Keratinocyte (primary cell): ENCODE measurements at regions not wholly inside any gene's neighbourhood (a gene's known extent, or its start where the extent isn't known, plus 50 kb on each side); places are given as distances from the start of the nearest gene placed in this dataset.

ENCODE experiments used
- CTCF ChIP-seq, 3 experiments: IDR thresholded peaks in 1 of 3; conservative IDR thresholded peaks in 1 of 3; optimal IDR thresholded peaks in 1 of 3; 2 replicates in 2 of 3; 3 replicates in 1 of 3; pipeline versions ENCODE3 to v1.5.1; 2011; ENCODE audit warnings: low read length in 3 of 3, mild to moderate bottlenecking in 3 of 3, moderate library complexity in 2 of 3, control low read depth in 1 of 3, inconsistent platforms in 1 of 3; ENCODE audit not compliant: insufficient read depth in 2 of 3; ENCODE audit errors: extremely low read depth in 1 of 3
- EZH2 ChIP-seq: IDR thresholded peaks from one replicate; pipeline ENCODE4 v1.6.1; 2012; ENCODE audit warnings: inconsistent platforms, mild to moderate bottlenecking, low read length, moderate library complexity

- TF ChIP-seq CTCF (optimal IDR thresholded peaks at IDR 0.05 in 1 of 3, IDR thresholded peaks at IDR 0.05 in 1 of 3, conservative IDR thresholded peaks at IDR 0.05 in 1 of 3; ENCODE audit: extremely low read depth in 1 of 3, insufficient read depth in 2 of 3, low read length in 3 of 3): no peak
- TF ChIP-seq EZH2: no peak
Measured at GRCh38 chr7:69335331-69335730, 262.9 kb upstream of the AUTS2 start.
